T-helper 9 cell (primary cell): ENCODE measurements at regions not wholly inside any gene's neighbourhood (a gene's known extent, or its start where the extent isn't known, plus 50 kb on each side); places are given as distances from the start of the nearest gene placed in this dataset.
"Not testable (repeated sequence)": the region's sequence is repeated elsewhere in the genome, so short reads cannot be mapped to it uniquely, and the experiment has no call there.

Experiments
- DNase-seq: peaks from one replicate; pipeline ENCODE4 v3.0.0-alpha.2; 2020

- DNase-seq, result no peak
Observed at GRCh38 chr2:180829261-180829660, 151.1 kb upstream of the UBE2E3 start.

GRCh38 chr2:180828756-180829155 is 151.6 kb upstream of the UBE2E3 start:
- DNase-seq, result no peak

GRCh38 chr2:180823546-180824141 is 156.8 kb upstream of the UBE2E3 start:
- no peak for DNase-seq

- DNase-seq, result no peak
Observed at GRCh38 chr2:180819106-180819505, 161.3 kb upstream of the UBE2E3 start.

DNA sequence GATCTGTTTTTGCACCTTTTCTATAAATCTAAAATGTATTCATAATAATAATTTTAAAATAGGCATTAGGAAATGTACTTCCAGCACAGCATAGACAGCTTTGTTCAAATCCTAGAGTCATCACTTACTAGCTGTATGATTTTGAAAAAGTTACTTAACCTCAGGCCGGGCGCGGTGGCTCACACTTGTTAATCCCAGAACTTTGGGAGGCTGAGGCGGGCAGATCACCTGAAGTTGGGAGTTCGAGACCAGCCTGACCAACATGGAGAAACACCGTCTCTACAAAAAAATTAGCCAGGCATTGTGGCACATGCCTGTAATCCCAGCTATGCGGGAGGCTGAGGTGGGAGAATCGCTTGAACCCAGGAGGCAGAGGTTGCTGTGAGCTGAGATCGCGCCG is 161.7 kb upstream of the UBE2E3 start:
- DNase-seq, result not testable (repeated sequence)

DNA sequence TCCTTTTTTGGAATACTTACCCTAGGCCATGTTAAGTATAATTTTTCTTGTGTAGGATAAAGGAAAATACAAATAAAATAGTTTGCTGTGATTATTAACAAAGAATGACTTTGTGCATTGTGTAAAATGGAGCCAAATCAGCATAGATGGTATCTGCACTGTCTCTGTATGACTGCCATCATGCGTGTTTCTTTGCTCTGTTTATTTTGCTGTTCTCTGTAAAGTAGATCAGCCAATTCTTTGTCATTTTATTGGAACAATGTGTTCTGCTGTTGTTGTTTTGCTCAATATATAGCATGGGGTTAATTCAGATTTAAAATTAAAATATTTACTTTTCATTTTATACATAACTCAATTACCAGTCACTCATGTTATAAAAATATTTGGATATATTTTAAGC is 181.3 kb upstream of the UBE2E3 start:
- no peak for DNase-seq

DNA sequence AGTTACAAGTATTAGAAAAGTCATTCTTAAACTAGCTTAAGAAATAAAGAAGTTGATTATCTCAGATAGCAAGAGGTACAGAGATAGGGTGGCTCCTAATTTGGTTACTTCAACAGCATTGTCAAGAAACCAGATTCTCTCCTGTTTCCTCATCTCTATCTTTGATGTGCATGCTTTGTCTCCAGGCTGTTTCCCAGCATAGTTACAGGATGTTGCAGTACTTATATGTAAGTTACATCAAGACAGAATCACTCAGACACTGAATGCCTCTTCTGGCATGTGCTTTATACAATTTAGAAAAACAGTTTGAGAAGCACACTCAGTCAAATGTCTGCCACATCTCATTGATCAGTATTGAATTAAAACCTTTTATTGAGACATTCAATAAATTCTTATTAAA is 189.5 kb upstream of the UBE2E3 start:
- no peak for DNase-seq

- DNase-seq, result no peak
Observed at GRCh38 chr2:180787330-180787729, 193.1 kb upstream of the UBE2E3 start.

DNA sequence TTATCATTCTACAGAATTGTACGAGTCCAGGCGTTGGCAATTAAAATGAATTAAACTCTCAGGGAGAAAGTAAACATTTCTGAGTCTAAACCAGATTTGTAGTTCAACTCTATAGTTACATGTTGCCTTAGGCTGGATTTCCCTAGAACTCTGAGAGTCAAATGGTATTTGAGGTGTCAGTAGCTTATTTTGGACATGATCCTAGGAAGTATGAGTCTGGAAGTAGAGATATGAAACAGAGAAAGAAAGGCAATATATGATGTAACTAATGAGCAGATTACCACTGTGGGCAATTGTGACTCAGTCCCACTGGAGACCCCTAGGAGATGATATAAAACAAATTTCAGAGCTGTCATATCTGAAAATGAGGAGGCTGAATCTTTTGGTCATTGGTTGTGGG is 199.1 kb upstream of the UBE2E3 start:
- no peak for DNase-seq

DNA sequence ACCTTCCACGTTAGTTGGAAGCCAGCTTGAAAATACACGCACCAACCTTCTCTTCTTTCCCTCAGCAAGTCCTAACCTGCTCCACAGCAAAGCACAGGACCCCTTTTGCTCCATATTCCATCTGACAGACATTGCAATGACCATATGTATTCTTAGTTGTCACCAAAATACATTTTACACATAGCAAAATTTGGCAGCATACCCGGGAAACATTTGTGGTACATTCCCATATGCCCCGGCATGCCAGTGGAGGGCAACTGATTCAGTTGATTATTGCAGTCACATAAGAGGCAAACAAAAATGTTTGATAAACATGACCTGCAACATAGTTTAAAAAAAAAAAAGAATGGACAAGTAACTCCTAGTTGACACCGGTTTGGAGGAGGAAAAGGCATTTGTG is 202.1 kb upstream of the UBE2E3 start:
- DNase-seq, result no peak

DNA sequence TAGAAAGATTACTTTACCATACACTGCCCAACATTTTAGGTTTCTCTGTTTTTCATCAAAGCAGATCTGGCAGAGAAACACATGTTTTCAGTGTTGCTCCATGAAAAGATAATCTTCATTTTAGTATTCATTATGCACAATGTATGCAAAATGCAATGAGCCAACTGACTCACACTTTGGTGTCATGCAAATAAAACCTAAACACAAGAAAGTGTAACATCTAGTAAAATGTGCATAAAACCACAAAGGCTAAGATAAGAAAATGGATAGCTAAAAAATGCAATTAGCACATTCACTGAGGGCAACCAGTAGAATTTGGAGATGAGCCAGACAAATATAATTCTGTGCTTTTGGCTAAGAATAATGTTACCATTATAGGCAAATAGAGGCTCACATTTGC is 203.5 kb upstream of the UBE2E3 start:
- DNase-seq, result no peak

DNA sequence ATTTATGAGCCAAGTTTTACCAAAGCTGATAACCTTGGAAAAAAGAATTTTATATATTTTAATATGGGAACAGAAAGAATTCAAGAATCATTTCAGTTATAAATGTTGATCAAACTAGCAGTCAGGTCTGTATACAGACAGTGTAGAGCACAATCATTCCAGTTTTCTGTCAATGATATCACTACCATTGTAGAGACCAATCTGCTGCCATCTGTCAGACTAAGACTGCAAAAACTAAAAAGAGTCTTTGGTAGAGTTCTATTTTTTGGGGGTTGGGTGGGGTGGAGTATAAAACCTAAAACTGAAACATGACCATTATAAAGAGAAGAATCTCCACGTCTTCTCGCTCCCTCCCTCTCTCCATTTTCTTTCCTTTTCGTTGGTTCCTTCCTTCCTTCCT is 204.7 kb upstream of the UBE2E3 start:
- no peak for DNase-seq

- not testable (repeated sequence) for DNase-seq
Observed at GRCh38 chr2:180765316-180765715, 215.1 kb upstream of the UBE2E3 start.

- DNase-seq, result no peak
Observed at GRCh38 chr2:180763263-180763989, 217.0 kb upstream of the UBE2E3 start.

DNA sequence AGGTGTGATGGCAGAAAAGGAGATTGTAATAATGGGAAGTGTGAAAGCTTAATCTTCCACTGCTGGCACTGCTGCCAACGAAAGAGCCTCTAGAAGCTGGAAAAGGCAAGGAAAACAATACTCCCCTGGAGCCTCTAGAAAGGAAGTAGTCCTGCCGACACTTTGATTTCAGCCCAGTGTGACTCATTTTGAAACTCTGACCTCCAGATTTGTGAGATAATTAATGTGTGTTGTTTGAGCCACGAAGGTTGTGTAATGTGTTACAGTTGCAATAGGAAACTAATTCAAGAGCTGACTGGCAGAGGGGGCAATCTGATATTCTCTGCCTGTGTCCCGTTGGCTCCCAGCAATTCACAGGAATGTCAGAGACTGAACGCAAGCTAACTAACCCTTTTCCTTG is 219.2 kb upstream of the UBE2E3 start:
- no peak for DNase-seq

GRCh38 chr2:180759631-180760030 is 220.8 kb upstream of the UBE2E3 start:
- DNase-seq, result no peak

GRCh38 chr2:180753809-180754761 is 226.3 kb upstream of the UBE2E3 start:
- DNase-seq, result no peak

DNA sequence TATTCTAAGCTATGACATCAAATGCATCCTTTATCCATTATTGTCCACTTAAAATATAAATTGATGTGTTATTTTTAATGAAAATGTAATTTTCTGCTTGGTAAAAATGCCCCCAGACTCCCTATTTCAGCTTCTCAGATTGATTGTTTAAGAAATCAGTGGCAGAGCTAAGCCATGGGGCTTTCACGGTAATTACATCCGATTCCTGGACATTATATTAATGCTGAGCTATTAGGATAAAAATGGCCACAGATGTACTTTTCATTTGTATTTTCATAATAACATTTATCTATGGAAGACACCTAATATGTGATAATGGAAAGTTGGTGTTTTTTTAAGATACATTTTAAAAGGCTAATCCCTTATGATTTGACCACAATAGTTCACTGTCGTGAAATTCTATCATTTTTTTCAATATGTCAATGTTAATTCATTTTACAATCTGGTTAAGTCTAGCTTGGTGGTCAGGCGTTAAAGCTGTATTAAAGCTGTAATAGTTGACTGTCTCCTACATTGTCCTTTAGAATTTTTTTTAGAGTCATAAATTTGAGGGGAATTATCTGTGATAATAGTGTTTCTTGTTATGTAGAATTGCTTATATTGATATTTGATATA is 229.0 kb upstream of the UBE2E3 start:
- no peak for DNase-seq

DNA sequence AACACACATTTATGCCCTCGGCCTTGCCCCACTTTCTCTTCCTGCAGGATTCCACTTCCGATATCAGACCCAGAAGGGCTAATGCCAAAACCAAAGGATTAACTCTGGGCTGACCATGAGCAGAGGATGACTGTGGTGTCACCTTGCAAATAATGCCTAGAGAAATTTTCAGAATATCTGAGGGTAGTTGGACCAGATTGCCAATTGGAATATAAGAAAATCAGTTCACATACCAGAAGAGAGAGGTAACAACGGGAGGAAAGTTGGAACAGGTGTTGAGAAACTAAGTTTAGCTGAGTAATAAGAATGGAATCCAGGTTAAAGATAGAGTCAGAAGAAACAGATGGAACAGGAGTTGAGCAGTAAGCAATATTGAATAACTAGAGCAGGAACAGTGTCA is 232.7 kb upstream of the UBE2E3 start:
- no peak for DNase-seq

DNA sequence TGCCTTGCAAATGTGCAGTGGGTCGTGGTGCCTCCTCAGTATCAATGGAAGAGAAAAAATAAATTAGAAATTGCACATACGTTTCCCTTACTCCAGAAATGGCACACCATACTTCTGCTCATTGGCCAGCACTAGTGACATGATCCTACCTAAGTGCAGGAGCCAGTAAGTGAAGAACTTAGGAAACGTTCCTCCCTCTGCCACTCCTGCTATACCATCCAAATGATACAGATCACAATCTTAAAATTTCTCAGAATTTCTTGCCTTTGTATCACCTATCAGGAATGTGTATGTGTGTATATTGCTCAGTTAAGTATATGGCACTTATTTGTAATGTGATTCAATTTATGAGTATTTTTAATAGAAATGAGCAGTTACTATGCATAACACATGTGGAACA is 237.0 kb upstream of the UBE2E3 start:
- DNase-seq, result no peak

GRCh38 chr2:180742801-180743200 is 237.6 kb upstream of the UBE2E3 start:
- no peak for DNase-seq

GRCh38 chr2:180739070-180739469 is 241.3 kb upstream of the UBE2E3 start:
- DNase-seq, result no peak

GRCh38 chr2:180735799-180736198 is 244.6 kb upstream of the UBE2E3 start:
- DNase-seq, result no peak
